Kidney (tissue), 13 donors: ENCODE measurements at regions not wholly inside any gene's neighbourhood (a gene's known extent, or its start where the extent isn't known, plus 50 kb on each side); places are given as distances from the start of the nearest gene placed in this dataset.

Experiments
- DNase-seq, 5 donors: peaks; one replicate each; pipeline ENCODE4 v3.0.0-alpha.2; 2013 to 2020
- FAIRE-seq: peaks from 2 replicates; lab custom pipeline; 2012; peaks lifted over from hg19 to GRCh38; lab: Jason Lieb, UNC
- H3K27ac ChIP-seq, 2 donors: one replicate each; pipeline ENCODE4 v1.7.0; 2013; ENCODE audit warnings: low read depth in 2 of 2, low read length in 2 of 2, inconsistent platforms in 1 of 2
- H3K27me3 ChIP-seq: one replicate; pipeline ENCODE4 v1.7.1; 2013; ENCODE audit warnings: low read length, inconsistent platforms; ENCODE audit not compliant: control insufficient read depth, insufficient read depth
- H3K36me3 ChIP-seq, 3 donors: one replicate each; pipeline versions ENCODE4 v1.7.0 to v1.7.1; 2013; ENCODE audit warnings: low read length in 3 of 3, control low read depth in 1 of 3, inconsistent platforms in 1 of 3; ENCODE audit not compliant: insufficient read depth in 3 of 3, control insufficient read depth in 2 of 3
- H3K4me1 ChIP-seq, 3 donors: one replicate each; pipeline versions ENCODE4 v1.7.0 to v1.7.1; 2013; ENCODE audit warnings: low read length in 3 of 3, inconsistent platforms in 1 of 3, low read depth in 1 of 3; ENCODE audit not compliant: control insufficient read depth in 2 of 3, insufficient read depth in 2 of 3
- H3K4me3 ChIP-seq, 3 donors: one replicate each; pipeline versions ENCODE4 v1.7.0 to v1.8.1; 2013; ENCODE audit warnings: low read length in 3 of 3, control low read depth in 1 of 3, inconsistent platforms in 1 of 3
- H3K9ac ChIP-seq, 3 donors: one replicate each; pipeline versions ENCODE4 v1.7.0 to v1.7.1; 2013; ENCODE audit warnings: low read length in 3 of 3, control low read depth in 1 of 3, inconsistent platforms in 1 of 3
- H3K9me3 ChIP-seq, 3 donors: one replicate each; pipeline versions ENCODE4 v1.7.0 to v1.7.1; 2013; ENCODE audit warnings: low read length in 3 of 3, control low read depth in 1 of 3, inconsistent platforms in 1 of 3; ENCODE audit not compliant: control insufficient read depth in 2 of 3, insufficient read depth in 1 of 3
- intact Hi-C: fragments of 100-400 bp; cut with DNase I; formaldehyde crosslinking; loops from one replicate; pipeline ENCODE4 v1.11.1; 2022
- TF ChIP-seq, protein P1 (sequence below): IDR thresholded peaks from 3 replicates; pipeline ENCODE4 v1.5.1; 2012; ENCODE audit warnings: mild to moderate bottlenecking, moderate library complexity, borderline replicate concordance; ENCODE audit not compliant: insufficient read depth; ENCODE audit errors: extremely low read depth
- donor health status: control.
- donor health status: control.
- donor health status: control.
- donor health status: control.
- donor health status: control.
- donor health status: DM: yes; HTN: yes; CAD: no.
- donor health status: Normal renal cell carcinoma (clear cell type).

DNA sequence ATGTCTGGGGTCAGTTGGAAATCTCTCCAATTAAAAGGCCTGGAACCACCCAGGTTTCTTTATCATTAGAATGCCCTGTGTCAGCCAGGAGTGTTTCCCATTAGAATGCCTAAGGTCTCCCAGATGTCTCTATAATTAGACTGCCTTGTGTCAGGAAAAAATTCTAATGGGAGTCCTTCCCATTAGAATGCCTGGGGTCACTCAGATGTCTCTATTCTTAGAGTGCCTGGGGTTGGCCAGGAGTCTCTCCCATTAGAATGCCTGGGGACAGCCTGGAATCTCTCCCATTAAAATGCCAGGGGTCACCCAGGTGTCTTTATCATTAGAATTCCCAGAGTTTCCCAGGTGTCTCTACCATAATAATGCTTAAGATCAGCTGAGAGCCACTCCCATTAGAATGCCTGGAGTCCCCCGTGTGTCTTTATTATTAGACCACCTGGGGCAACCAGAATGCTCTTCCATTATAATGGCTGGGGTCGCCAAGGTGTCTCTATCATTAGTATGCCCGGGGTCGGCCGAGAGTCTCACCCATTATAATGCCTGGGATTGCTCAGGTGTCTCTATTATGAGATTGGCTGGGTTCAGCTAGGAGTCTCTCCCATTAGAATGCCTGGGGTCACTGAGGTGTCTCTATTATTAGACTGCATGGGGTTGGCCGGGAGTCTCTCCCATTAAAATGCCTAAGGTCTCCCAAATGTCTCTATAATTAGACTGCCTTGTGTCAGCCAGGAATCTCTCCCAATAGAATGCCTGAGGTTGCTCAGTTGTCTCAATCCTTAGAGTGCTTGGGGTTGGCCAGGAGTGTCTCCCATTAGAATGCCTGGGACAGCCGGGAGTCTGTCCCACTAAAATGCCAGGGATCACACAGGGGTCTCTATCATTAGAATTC, 2254.6 kb downstream of the TP53TG3F start:
- Histone ChIP-seq H3K9me3 (peaks cover 0 to 24% (median 3%) of the 10 kb centered on the region in 3 donors), H3K9ac (no peak overlapping the region), H3K4me3 (no peak overlapping the region), H3K36me3 (no peaks in the 10 kb centered on the region), H3K27me3 (no peaks in the 10 kb centered on the region), H3K27ac (no peak overlapping the region), H3K4me1 (no peaks in the 10 kb centered on the region)
- no peak for DNase-seq
- TF ChIP-seq, protein P1, sequence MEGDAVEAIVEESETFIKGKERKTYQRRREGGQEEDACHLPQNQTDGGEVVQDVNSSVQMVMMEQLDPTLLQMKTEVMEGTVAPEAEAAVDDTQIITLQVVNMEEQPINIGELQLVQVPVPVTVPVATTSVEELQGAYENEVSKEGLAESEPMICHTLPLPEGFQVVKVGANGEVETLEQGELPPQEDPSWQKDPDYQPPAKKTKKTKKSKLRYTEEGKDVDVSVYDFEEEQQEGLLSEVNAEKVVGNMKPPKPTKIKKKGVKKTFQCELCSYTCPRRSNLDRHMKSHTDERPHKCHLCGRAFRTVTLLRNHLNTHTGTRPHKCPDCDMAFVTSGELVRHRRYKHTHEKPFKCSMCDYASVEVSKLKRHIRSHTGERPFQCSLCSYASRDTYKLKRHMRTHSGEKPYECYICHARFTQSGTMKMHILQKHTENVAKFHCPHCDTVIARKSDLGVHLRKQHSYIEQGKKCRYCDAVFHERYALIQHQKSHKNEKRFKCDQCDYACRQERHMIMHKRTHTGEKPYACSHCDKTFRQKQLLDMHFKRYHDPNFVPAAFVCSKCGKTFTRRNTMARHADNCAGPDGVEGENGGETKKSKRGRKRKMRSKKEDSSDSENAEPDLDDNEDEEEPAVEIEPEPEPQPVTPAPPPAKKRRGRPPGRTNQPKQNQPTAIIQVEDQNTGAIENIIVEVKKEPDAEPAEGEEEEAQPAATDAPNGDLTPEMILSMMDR = no peak
- FAIRE-seq = no peak
- intact Hi-C loops = no loop called here

GRCh38 chr16:35714665-35715064, 2255.3 kb downstream of the TP53TG3F start:
- TF ChIP-seq, protein P1 = no peak
- intact Hi-C loops = no loop called here

DNA sequence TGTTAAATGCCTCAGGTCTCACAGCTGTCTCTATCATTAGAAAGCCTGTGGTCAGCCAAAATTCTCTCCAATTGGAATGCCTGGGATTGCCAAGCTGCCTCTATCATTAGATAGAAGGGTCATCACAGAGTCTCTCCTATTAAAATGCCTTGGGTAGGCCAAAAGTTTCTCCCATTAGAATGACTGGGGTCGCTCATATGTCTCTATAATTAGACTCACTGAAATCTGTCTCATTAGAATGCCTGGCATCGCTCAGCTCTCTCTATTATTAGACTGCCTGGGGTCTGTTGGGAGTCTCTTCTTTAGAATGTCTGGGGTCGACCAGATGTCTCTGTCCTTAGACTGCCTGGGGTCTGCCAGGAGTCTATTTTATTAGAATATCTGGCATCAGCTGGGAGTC, 2265.1 kb downstream of the TP53TG3F start:
- FAIRE-seq (no peak), DNase-seq (no peak)
- TF ChIP-seq, protein P1 = no peak
- no peaks in the 10 kb centered on the region for H3K27me3 ChIP-seq
- no peak overlapping the region for H3K27ac ChIP-seq
- no peak overlapping the region for H3K9ac ChIP-seq
- H3K9me3 ChIP-seq = peaks cover 0 to 8% (median 0%) of the 10 kb centered on the region in 3 donors
- H3K4me3 ChIP-seq = no peak overlapping the region
- no peaks in the 10 kb centered on the region for H3K36me3 ChIP-seq
- no peaks in the 10 kb centered on the region for H3K4me1 ChIP-seq
- intact Hi-C loops = no loop called here

More at GRCh38 chr16:35714665-35715064, 2255.3 kb downstream of the TP53TG3F start:
- FAIRE-seq (no peak), DNase-seq (no peak)
- no peaks in the 10 kb centered on the region for H3K36me3 ChIP-seq
- H3K4me3 ChIP-seq = no peak overlapping the region
- H3K9me3 ChIP-seq = peaks cover 0 to 24% (median 3%) of the 10 kb centered on the region in 3 donors
- no peak overlapping the region for H3K9ac ChIP-seq
- H3K27me3 ChIP-seq = no peaks in the 10 kb centered on the region
- H3K27ac ChIP-seq = no peak overlapping the region
- no peaks in the 10 kb centered on the region for H3K4me1 ChIP-seq
